C4-2B (cell line): ENCODE measurements at regions not wholly inside any gene's neighbourhood (a gene's known extent, or its start where the extent isn't known, plus 50 kb on each side); places are given as distances from the start of the nearest gene placed in this dataset.

Experiments used
- ZFX ChIP-seq: fragments of 450-650 bp; IDR thresholded peaks from 2 replicates; pipeline ENCODE4 v1.6.1; 2017
- TF ChIP-seq, protein P1 (sequence below): fragments of 450-650 bp; conservative IDR thresholded peaks from 2 replicates; pipeline ENCODE4 v1.5.1; 2017; ENCODE audit warnings: mild to moderate bottlenecking

DNA sequence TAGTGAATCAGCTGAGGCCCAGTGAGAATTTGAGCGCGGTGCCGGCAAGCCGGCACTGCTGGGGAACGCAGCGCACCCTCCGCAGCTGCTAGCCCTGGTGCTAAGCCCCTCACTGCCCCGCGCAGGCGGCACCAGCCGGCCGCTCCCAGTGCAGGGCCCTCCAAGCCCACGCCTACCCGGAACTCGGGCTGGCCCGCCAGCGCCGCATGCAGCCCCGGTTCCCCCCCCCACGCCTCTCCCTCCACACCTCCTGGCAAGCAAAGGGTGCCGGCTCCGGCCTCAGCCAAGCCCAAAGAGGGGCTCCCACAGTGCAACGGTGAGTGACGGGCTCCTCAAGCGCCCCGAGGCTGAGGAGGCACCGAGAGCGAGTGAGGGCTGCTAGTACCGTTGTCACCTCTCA is 54.5 kb upstream of the VASH1 start:
- TF ChIP-seq, protein P1, sequence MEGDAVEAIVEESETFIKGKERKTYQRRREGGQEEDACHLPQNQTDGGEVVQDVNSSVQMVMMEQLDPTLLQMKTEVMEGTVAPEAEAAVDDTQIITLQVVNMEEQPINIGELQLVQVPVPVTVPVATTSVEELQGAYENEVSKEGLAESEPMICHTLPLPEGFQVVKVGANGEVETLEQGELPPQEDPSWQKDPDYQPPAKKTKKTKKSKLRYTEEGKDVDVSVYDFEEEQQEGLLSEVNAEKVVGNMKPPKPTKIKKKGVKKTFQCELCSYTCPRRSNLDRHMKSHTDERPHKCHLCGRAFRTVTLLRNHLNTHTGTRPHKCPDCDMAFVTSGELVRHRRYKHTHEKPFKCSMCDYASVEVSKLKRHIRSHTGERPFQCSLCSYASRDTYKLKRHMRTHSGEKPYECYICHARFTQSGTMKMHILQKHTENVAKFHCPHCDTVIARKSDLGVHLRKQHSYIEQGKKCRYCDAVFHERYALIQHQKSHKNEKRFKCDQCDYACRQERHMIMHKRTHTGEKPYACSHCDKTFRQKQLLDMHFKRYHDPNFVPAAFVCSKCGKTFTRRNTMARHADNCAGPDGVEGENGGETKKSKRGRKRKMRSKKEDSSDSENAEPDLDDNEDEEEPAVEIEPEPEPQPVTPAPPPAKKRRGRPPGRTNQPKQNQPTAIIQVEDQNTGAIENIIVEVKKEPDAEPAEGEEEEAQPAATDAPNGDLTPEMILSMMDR: no peak
- TF ChIP-seq ZFX: no peak
